SU-DHL-6 (cell line): ENCODE measurements at regions not wholly inside any gene's neighbourhood (a gene's known extent, or its start where the extent isn't known, plus 50 kb on each side); places are given as distances from the start of the nearest gene placed in this dataset.

Experiments
- H2AFZ ChIP-seq: fragments of 200-600 bp; sonication (generic); 2 replicates; pipeline ENCODE4 v1.6.1; 2014; ENCODE audit warnings: low read depth, mild to moderate bottlenecking, moderate library complexity, mixed read lengths, antibody characterized with exemption, low read length; ENCODE audit not compliant: severe bottlenecking
- H3F3A ChIP-seq: fragments of 200-600 bp; shearing (Covaris generic); 2 replicates; pipeline ENCODE4 v1.6.0; 2016; ENCODE audit warnings: antibody characterized with exemption, mild to moderate bottlenecking; ENCODE audit not compliant: insufficient read depth
- H3K27ac ChIP-seq: fragments of 200-600 bp; sonication (generic); 2 replicates; pipeline ENCODE4 v1.5.1; 2016; ENCODE audit warnings: low read depth, mild to moderate bottlenecking, low read length, moderate library complexity, mixed read lengths
- H3K27me3 ChIP-seq: fragments of 200-600 bp; sonication (generic), shearing (Covaris generic); 2 replicates; pipeline ENCODE4 v1.6.0; 2014; ENCODE audit warnings: mild to moderate bottlenecking, low read length
- H3K36me3 ChIP-seq: fragments of 200-600 bp; sonication (generic); 2 replicates; pipeline ENCODE4 v1.6.1; 2014; ENCODE audit warnings: mild to moderate bottlenecking, low read length, mixed read lengths
- H3K4me2 ChIP-seq: fragments of 300-600, 200-600 bp; shearing (Covaris generic), sonication (generic); 2 replicates; pipeline ENCODE4 v1.6.0; 2014; ENCODE audit warnings: low read length, low read depth, mild to moderate bottlenecking; ENCODE audit not compliant: poor library complexity, severe bottlenecking
- H3K4me3 ChIP-seq: fragments of 200-600 bp; sonication (generic); 2 replicates; pipeline ENCODE4 v1.5.1; 2014; ENCODE audit warnings: antibody characterized with exemption, low read length, mild to moderate bottlenecking, mixed read lengths; ENCODE audit not compliant: insufficient read depth, poor library complexity, severe bottlenecking
- H3K79me2 ChIP-seq: fragments of 200-600 bp; sonication (generic); 2 replicates; pipeline ENCODE4 v1.6.1; 2014; ENCODE audit warnings: mild to moderate bottlenecking, low read length, moderate library complexity; ENCODE audit not compliant: insufficient read depth
- H3K9ac ChIP-seq: fragments of 200-600 bp; sonication (generic); 2 replicates; pipeline ENCODE4 v1.7.0; 2014; ENCODE audit warnings: mild to moderate bottlenecking, low read length
- H3K9me2 ChIP-seq: fragments of 200-600 bp; sonication (generic); replicated peaks from 2 replicates; pipeline ENCODE4 v1.6.1; 2014; ENCODE audit warnings: low read length; ENCODE audit not compliant: insufficient read depth
- H3K9me3 ChIP-seq: fragments of 200-600 bp; sonication (generic); 2 replicates; pipeline ENCODE4 v1.6.1; 2014; ENCODE audit warnings: low read length, mixed read lengths; ENCODE audit not compliant: insufficient read depth
- H4K20me1 ChIP-seq: fragments of 200-600 bp; sonication (generic); 2 replicates; pipeline ENCODE4 v1.6.1; 2014; ENCODE audit warnings: low read depth, mild to moderate bottlenecking, antibody characterized with exemption, low read length, moderate library complexity, mixed read lengths
- CTCF ChIP-seq: fragments of 200-600 bp; sonication (generic); IDR thresholded peaks from one replicate; pipeline ENCODE4 v1.5.1; 2017; ENCODE audit warnings: antibody characterized with exemption, mild to moderate bottlenecking, low read length, moderate library complexity; ENCODE audit not compliant: insufficient read depth, poor library complexity, severe bottlenecking
- EZH2phosphoT487 ChIP-seq: fragments of 200-600 bp; sonication (generic), shearing (Covaris generic); conservative IDR thresholded peaks from 2 replicates; pipeline ENCODE4 v1.6.1; 2018; ENCODE audit warnings: mild to moderate bottlenecking, antibody characterized with exemption, low read length, moderate library complexity, mixed read lengths

- Histone ChIP-seq H3K4me2 (no peak overlapping the region), H3K4me3 (no peak overlapping the region), H3K79me2 (no peaks in the 10 kb centered on the region), H2AFZ (no peak overlapping the region), H3K36me3 (no peaks in the 10 kb centered on the region), H3K9me2 (no peaks in the 10 kb centered on the region), H3F3A (no peaks in the 10 kb centered on the region), H3K27me3 (no peaks in the 10 kb centered on the region), H3K9me3 (no peaks in the 10 kb centered on the region), H3K27ac (no peak overlapping the region), H4K20me1 (no peaks in the 10 kb centered on the region; the same call in 1 of the 2 replicates), H3K9ac (no peak overlapping the region)
- TF ChIP-seq EZH2phosphoT487 (no peak), CTCF (no peak)
These were observed 565.5 kb upstream of the TUSC1 start for GRCh38 chr9:26243726-26244125.

DNA sequence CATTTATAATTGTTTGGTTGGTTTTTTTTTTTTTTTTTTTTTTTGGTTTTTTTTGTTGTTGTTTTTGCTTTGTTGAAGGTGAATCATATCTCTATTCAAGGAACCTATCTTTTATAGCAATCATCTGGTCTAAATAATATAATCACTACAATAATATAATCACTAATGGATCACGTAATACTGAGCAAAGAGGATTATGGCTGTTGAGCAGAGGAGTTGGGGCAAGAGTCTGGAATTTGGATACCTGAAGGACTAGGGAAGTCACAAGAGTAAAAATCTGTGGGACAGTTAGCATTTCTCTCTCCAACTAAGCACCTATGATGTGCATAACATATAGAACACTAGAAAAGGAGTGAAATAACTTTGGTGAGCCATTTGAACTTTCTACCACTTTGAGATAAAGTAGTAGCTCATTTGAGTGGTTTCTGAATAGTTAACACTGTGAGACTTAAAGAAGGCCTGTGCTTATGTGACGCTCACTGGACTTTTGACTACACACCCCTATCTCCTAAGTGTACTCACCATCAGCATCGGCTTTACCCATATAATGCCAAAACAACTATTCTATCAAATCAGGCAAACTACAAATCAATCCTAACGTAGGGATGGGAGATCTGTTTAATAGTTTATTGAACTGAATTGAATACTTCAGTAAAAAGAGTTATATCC is 564.9 kb upstream of the TUSC1 start:
- H3K79me2 ChIP-seq = no peaks in the 10 kb centered on the region
- no peaks in the 10 kb centered on the region for H3K36me3 ChIP-seq
- H3K9me3 ChIP-seq = no peaks in the 10 kb centered on the region
- no peaks in the 10 kb centered on the region for H3K9me2 ChIP-seq
- no peaks in the 10 kb centered on the region; the same call in 1 of the 2 replicates for H4K20me1 ChIP-seq
- H2AFZ ChIP-seq = no peak overlapping the region
- no peak overlapping the region for H3K27ac ChIP-seq
- H3K9ac ChIP-seq = no peak overlapping the region
- no peak for TF ChIP-seq CTCF
- TF ChIP-seq EZH2phosphoT487 = no peak
- H3K4me2 ChIP-seq = no peak overlapping the region
- no peak overlapping the region for H3K4me3 ChIP-seq
- no peaks in the 10 kb centered on the region for H3K27me3 ChIP-seq
- no peaks in the 10 kb centered on the region for H3F3A ChIP-seq

GRCh38 chr9:26240020-26240419 is 561.8 kb upstream of the TUSC1 start:
- H2AFZ ChIP-seq = no peak overlapping the region

DNA sequence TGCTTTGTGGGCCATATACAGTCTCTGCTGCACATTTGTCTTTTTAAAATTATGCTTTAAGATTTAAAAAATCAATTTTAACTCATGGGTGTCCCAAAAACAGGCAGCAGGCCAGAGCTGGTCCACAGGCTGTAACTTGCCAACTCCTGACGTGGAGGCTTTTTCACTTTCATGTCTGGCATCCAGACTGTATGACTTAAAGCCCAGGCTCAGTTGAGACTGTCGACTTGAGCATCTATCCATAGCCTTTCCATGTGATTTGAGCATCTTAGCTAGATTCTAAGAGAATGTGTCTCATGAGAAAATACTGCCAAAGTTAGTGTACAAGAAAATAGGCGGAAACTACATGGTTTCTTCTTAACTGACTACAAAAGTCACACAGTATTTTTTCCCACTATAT is 559.0 kb upstream of the TUSC1 start:
- Histone ChIP-seq H3K4me2 (no peak overlapping the region), H4K20me1 (no peaks in the 10 kb centered on the region), H2AFZ (no peak overlapping the region), H3K27ac (no peak overlapping the region), H3K9me3 (no peaks in the 10 kb centered on the region), H3K4me3 (no peak overlapping the region), H3K27me3 (no peaks in the 10 kb centered on the region), H3K79me2 (no peaks in the 10 kb centered on the region), H3K36me3 (no peaks in the 10 kb centered on the region), H3F3A (no peaks in the 10 kb centered on the region), H3K9me2 (no peaks in the 10 kb centered on the region), H3K9ac (no peak overlapping the region)
- TF ChIP-seq CTCF = no peak

More at GRCh38 chr9:26240020-26240419, 561.8 kb upstream of the TUSC1 start:
- Histone ChIP-seq H3K27ac (no peak overlapping the region), H3K9me3 (no peaks in the 10 kb centered on the region), H3K9me2 (no peaks in the 10 kb centered on the region), H3K27me3 (no peaks in the 10 kb centered on the region), H3K9ac (no peak overlapping the region), H3K36me3 (no peaks in the 10 kb centered on the region), H3F3A (no peaks in the 10 kb centered on the region), H4K20me1 (no peaks in the 10 kb centered on the region; the same call in 1 of the 2 replicates), H3K79me2 (no peaks in the 10 kb centered on the region), H3K4me2 (no peak overlapping the region), H3K4me3 (no peak overlapping the region)
- TF ChIP-seq EZH2phosphoT487 = no peak
